ENCODE measurements at regions not wholly inside any gene's neighbourhood (a gene's known extent, or its start where the extent isn't known, plus 50 kb on each side); places are given as distances from the start of the nearest gene placed in this dataset.
A peak's percentile ranks its signal among the peaks of the same experiment; 100 is the strongest.

GRCh38 chr3:135532021-135532420, 433.5 kb upstream of the PPP2R3A start:
- H3K4me3 ChIP-seq (ENCODE audit: low read depth in 1 of 3, low read length in 3 of 3): no peak overlapping the region
- FAIRE-seq (no peak), DNase-seq (peak; percentile 76 to 78)
- 15 to 45% (median 26%) methylated on average over 3 of the region's 3 CpGs for WGBS, 3 donors
- no peaks in the 10 kb centered on the region for H3K9me3 ChIP-seq (ENCODE audit: control insufficient read depth in 2 of 2, insufficient read depth in 1 of 2, low read depth in 1 of 2, low read length in 1 of 2)
- H3K36me3 ChIP-seq (ENCODE audit: control insufficient read depth in 3 of 3, insufficient read depth in 2 of 3, low read depth in 1 of 3, low read length in 3 of 3): no peaks in the 10 kb centered on the region
- no peaks in the 10 kb centered on the region for H3K27me3 ChIP-seq (ENCODE audit: control insufficient read depth in 3 of 3, insufficient read depth in 3 of 3, low read length in 3 of 3)
- H3K4me1 ChIP-seq (ENCODE audit: control insufficient read depth in 3 of 3, insufficient read depth in 2 of 3, low read depth in 1 of 3, low read length in 2 of 3): no peaks in the 10 kb centered on the region
- peak overlapping the region in 1 of 3 donors; percentile 51 for H3K27ac ChIP-seq (ENCODE audit: low read depth in 1 of 3, low read length in 2 of 3)

GRCh38 chr3:135538123-135538522, 427.4 kb upstream of the PPP2R3A start:
- H3K9me3 ChIP-seq (ENCODE audit: control insufficient read depth in 2 of 2, insufficient read depth in 1 of 2, low read depth in 1 of 2, low read length in 1 of 2): no peaks in the 10 kb centered on the region
- no peaks in the 10 kb centered on the region for H3K4me1 ChIP-seq (ENCODE audit: control insufficient read depth in 3 of 3, insufficient read depth in 2 of 3, low read depth in 1 of 3, low read length in 2 of 3)
- DNase-seq (no peak), FAIRE-seq (no peak)
- no peak overlapping the region for H3K27ac ChIP-seq (ENCODE audit: low read depth in 1 of 3, low read length in 2 of 3)
- 18 to 53% (median 32%) methylated on average over 2 of the region's 2 CpGs for WGBS, 3 donors
- no peak overlapping the region for H3K4me3 ChIP-seq (ENCODE audit: low read depth in 1 of 3, low read length in 3 of 3)
- H3K27me3 ChIP-seq (ENCODE audit: control insufficient read depth in 3 of 3, insufficient read depth in 3 of 3, low read length in 3 of 3): no peaks in the 10 kb centered on the region
- no peaks in the 10 kb centered on the region for H3K36me3 ChIP-seq (ENCODE audit: control insufficient read depth in 3 of 3, insufficient read depth in 2 of 3, low read depth in 1 of 3, low read length in 3 of 3)

- Histone ChIP-seq H3K9me3 (ENCODE audit: control insufficient read depth in 2 of 2, insufficient read depth in 1 of 2, low read depth in 1 of 2, low read length in 1 of 2) (no peaks in the 10 kb centered on the region), H3K27ac (ENCODE audit: low read depth in 1 of 3, low read length in 2 of 3) (no peak overlapping the region), H3K4me1 (ENCODE audit: control insufficient read depth in 3 of 3, insufficient read depth in 2 of 3, low read depth in 1 of 3, low read length in 2 of 3) (no peaks in the 10 kb centered on the region), H3K36me3 (ENCODE audit: control insufficient read depth in 3 of 3, insufficient read depth in 2 of 3, low read depth in 1 of 3, low read length in 3 of 3) (no peaks in the 10 kb centered on the region), H3K27me3 (ENCODE audit: control insufficient read depth in 3 of 3, insufficient read depth in 3 of 3, low read length in 3 of 3) (no peaks in the 10 kb centered on the region), H3K4me3 (ENCODE audit: low read depth in 1 of 3, low read length in 3 of 3) (no peak overlapping the region)
- FAIRE-seq: no peak
- DNase-seq: peak in 1 of 2 donors; percentile 7
- 29 to 48% (median 37%) methylated on average over 4 of the region's 4 CpGs for WGBS, 3 donors
These were observed 426.2 kb upstream of the PPP2R3A start for GRCh38 chr3:135539351-135539750.

- Histone ChIP-seq H3K9me3 (ENCODE audit: control insufficient read depth in 2 of 2, insufficient read depth in 1 of 2, low read depth in 1 of 2, low read length in 1 of 2) (no peaks in the 10 kb centered on the region), H3K36me3 (ENCODE audit: control insufficient read depth in 3 of 3, insufficient read depth in 2 of 3, low read depth in 1 of 3, low read length in 3 of 3) (no peaks in the 10 kb centered on the region), H3K27me3 (ENCODE audit: control insufficient read depth in 3 of 3, insufficient read depth in 3 of 3, low read length in 3 of 3) (no peaks in the 10 kb centered on the region), H3K4me3 (ENCODE audit: low read depth in 1 of 3, low read length in 3 of 3) (no peak overlapping the region), H3K27ac (ENCODE audit: low read depth in 1 of 3, low read length in 2 of 3) (no peak overlapping the region), H3K4me1 (ENCODE audit: control insufficient read depth in 3 of 3, insufficient read depth in 2 of 3, low read depth in 1 of 3, low read length in 2 of 3) (no peaks in the 10 kb centered on the region)
- FAIRE-seq: no peak
- DNase-seq: no peak
- 84 to 94% (median 86%) methylated on average over 3 of the region's 3 CpGs for WGBS, 3 donors
These were observed 425.7 kb upstream of the PPP2R3A start for GRCh38 chr3:135539854-135540253.

- no peaks in the 10 kb centered on the region for H3K4me1 ChIP-seq (ENCODE audit: control insufficient read depth in 3 of 3, insufficient read depth in 2 of 3, low read depth in 1 of 3, low read length in 2 of 3)
- DNase-seq (no peak), FAIRE-seq (no peak)
- no peak overlapping the region for H3K27ac ChIP-seq (ENCODE audit: low read depth in 1 of 3, low read length in 2 of 3)
- H3K27me3 ChIP-seq (ENCODE audit: control insufficient read depth in 3 of 3, insufficient read depth in 3 of 3, low read length in 3 of 3): no peaks in the 10 kb centered on the region
- 67 to 78% (median 75%) methylated on average over 4 of the region's 4 CpGs for WGBS, 3 donors
- H3K36me3 ChIP-seq (ENCODE audit: control insufficient read depth in 3 of 3, insufficient read depth in 2 of 3, low read depth in 1 of 3, low read length in 3 of 3): no peaks in the 10 kb centered on the region
- no peak overlapping the region for H3K4me3 ChIP-seq (ENCODE audit: low read depth in 1 of 3, low read length in 3 of 3)
- H3K9me3 ChIP-seq (ENCODE audit: control insufficient read depth in 2 of 2, insufficient read depth in 1 of 2, low read depth in 1 of 2, low read length in 1 of 2): no peaks in the 10 kb centered on the region
These were observed 415.5 kb upstream of the PPP2R3A start for GRCh38 chr3:135549928-135550494.

GRCh38 chr3:135556174-135556573, 409.4 kb upstream of the PPP2R3A start:
- no peaks in the 10 kb centered on the region for H3K36me3 ChIP-seq (ENCODE audit: control insufficient read depth in 3 of 3, insufficient read depth in 2 of 3, low read depth in 1 of 3, low read length in 3 of 3)
- WGBS, 3 donors: 59 to 76% (median 68%) methylated on average over 2 of the region's 2 CpGs
- FAIRE-seq (no peak), DNase-seq (no peak)
- no peak overlapping the region for H3K27ac ChIP-seq (ENCODE audit: low read depth in 1 of 3, low read length in 2 of 3)
- no peaks in the 10 kb centered on the region for H3K4me1 ChIP-seq (ENCODE audit: control insufficient read depth in 3 of 3, insufficient read depth in 2 of 3, low read depth in 1 of 3, low read length in 2 of 3)
- H3K9me3 ChIP-seq (ENCODE audit: control insufficient read depth in 2 of 2, insufficient read depth in 1 of 2, low read depth in 1 of 2, low read length in 1 of 2): no peaks in the 10 kb centered on the region
- H3K4me3 ChIP-seq (ENCODE audit: low read depth in 1 of 3, low read length in 3 of 3): no peak overlapping the region
- no peaks in the 10 kb centered on the region for H3K27me3 ChIP-seq (ENCODE audit: control insufficient read depth in 3 of 3, insufficient read depth in 3 of 3, low read length in 3 of 3)

GRCh38 chr3:135558150-135558783, 407.3 kb upstream of the PPP2R3A start:
- no peaks in the 10 kb centered on the region for H3K27me3 ChIP-seq (ENCODE audit: control insufficient read depth in 3 of 3, insufficient read depth in 3 of 3, low read length in 3 of 3)
- FAIRE-seq: no peak
- H3K27ac ChIP-seq (ENCODE audit: low read depth in 1 of 3, low read length in 2 of 3): no peak overlapping the region
- 68 to 73% (median 73%) methylated on average over 8 of the region's 8 CpGs for WGBS, 3 donors
- DNase-seq: no peak
- H3K9me3 ChIP-seq (ENCODE audit: control insufficient read depth in 2 of 2, insufficient read depth in 1 of 2, low read depth in 1 of 2, low read length in 1 of 2): no peaks in the 10 kb centered on the region
- H3K36me3 ChIP-seq (ENCODE audit: control insufficient read depth in 3 of 3, insufficient read depth in 2 of 3, low read depth in 1 of 3, low read length in 3 of 3): no peaks in the 10 kb centered on the region
- no peaks in the 10 kb centered on the region for H3K4me1 ChIP-seq (ENCODE audit: control insufficient read depth in 3 of 3, insufficient read depth in 2 of 3, low read depth in 1 of 3, low read length in 2 of 3)
- no peak overlapping the region for H3K4me3 ChIP-seq (ENCODE audit: low read depth in 1 of 3, low read length in 3 of 3)

GRCh38 chr3:135558906-135559305, 406.6 kb upstream of the PPP2R3A start:
- Histone ChIP-seq H3K9me3 (ENCODE audit: control insufficient read depth in 2 of 2, insufficient read depth in 1 of 2, low read depth in 1 of 2, low read length in 1 of 2) (no peaks in the 10 kb centered on the region), H3K4me3 (ENCODE audit: low read depth in 1 of 3, low read length in 3 of 3) (no peak overlapping the region), H3K27ac (ENCODE audit: low read depth in 1 of 3, low read length in 2 of 3) (no peak overlapping the region), H3K27me3 (ENCODE audit: control insufficient read depth in 3 of 3, insufficient read depth in 3 of 3, low read length in 3 of 3) (no peaks in the 10 kb centered on the region), H3K4me1 (ENCODE audit: control insufficient read depth in 3 of 3, insufficient read depth in 2 of 3, low read depth in 1 of 3, low read length in 2 of 3) (no peaks in the 10 kb centered on the region), H3K36me3 (ENCODE audit: control insufficient read depth in 3 of 3, insufficient read depth in 2 of 3, low read depth in 1 of 3, low read length in 3 of 3) (no peaks in the 10 kb centered on the region)
- 81 to 93% (median 88%) methylated on average over 2 of the region's 2 CpGs for WGBS, 3 donors
- DNase-seq: no peak
- no peak for FAIRE-seq

- DNase-seq (no peak), FAIRE-seq (no peak)
- H3K27ac ChIP-seq (ENCODE audit: low read depth in 1 of 3, low read length in 2 of 3): no peak overlapping the region
These were observed 405.7 kb upstream of the PPP2R3A start for GRCh38 chr3:135559802-135560201.

More at GRCh38 chr3:135559802-135560201, 405.7 kb upstream of the PPP2R3A start:
- Histone ChIP-seq H3K36me3 (ENCODE audit: control insufficient read depth in 3 of 3, insufficient read depth in 2 of 3, low read depth in 1 of 3, low read length in 3 of 3) (no peaks in the 10 kb centered on the region), H3K4me1 (ENCODE audit: control insufficient read depth in 3 of 3, insufficient read depth in 2 of 3, low read depth in 1 of 3, low read length in 2 of 3) (no peaks in the 10 kb centered on the region), H3K9me3 (ENCODE audit: control insufficient read depth in 2 of 2, insufficient read depth in 1 of 2, low read depth in 1 of 2, low read length in 1 of 2) (no peaks in the 10 kb centered on the region), H3K4me3 (ENCODE audit: low read depth in 1 of 3, low read length in 3 of 3) (no peak overlapping the region), H3K27me3 (ENCODE audit: control insufficient read depth in 3 of 3, insufficient read depth in 3 of 3, low read length in 3 of 3) (no peaks in the 10 kb centered on the region)
- WGBS, 3 donors: 86 to 93% (median 87%) methylated on average over 5 of the region's 5 CpGs

All from small intestine (tissue), 7 donors.